ENCODE measurements at regions not wholly inside any gene's neighbourhood (a gene's known extent, or its start where the extent isn't known, plus 50 kb on each side); places are given as distances from the start of the nearest gene placed in this dataset.

DNA sequence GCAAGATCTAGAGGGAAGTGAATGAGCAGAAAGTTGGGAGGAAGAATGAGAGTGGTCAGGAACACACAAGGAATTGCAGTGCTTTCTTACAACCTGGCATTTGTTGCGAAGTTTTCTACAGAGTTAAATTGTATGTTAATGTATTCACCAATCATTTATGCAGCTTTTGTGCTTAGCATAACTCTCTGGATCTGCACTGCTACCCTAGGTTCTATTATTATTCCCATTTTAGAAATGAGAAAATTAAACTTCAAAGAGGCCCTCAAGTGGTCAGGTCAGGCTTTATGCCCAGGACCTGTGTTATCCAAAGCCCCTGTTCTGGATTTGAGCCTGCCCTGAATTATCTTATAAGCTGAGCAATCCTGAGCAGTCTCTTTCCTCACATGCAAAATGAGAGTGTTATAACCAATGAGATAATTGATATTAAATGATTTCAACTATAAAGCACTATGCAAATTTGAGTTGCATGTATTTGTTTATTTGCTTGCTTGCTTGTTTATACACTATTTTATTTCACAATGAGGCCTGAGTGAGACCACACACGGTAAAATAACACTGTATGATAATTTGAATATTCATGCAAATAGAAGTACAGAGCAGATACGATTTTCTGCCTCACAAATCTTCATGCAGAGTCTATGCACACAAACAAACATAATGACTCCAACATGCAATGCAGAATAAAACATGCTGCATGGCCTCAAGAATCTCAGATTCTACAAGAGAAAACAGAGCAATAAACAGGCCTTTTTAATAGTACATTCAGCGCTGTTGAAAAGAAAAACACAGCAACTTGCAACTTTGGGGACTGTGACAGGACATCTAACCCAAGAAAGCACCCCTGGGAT, 323.0 kb downstream of the PLPP3 start:
- no TSS peak for BruUV-seq (replicated peaks)
- peaks cover 7% of the 10 kb centered on the region; the same call in 1 of the 2 replicates for H3K9me3 ChIP-seq (ENCODE audit: low read length)
- CTCF ChIA-PET (ENCODE audit: low intra/inter-chr PET ratio, low total read pairs), result no interaction called here
- H3K27me3 ChIP-seq (ENCODE audit: control insufficient read depth in 1 of 2, insufficient read depth in 2 of 2, low read length in 2 of 2), result no peaks in the 10 kb centered on the region
- no peak overlapping the region for H3K4me2 ChIP-seq (ENCODE audit: low read depth, low read length)
- POLR2A ChIA-PET, result no interaction called here
- ATAC-seq (no peak), DNase-seq (ENCODE audit: low spot score) (no peak), FAIRE-seq (no peak)
- no peak overlapping the region for H3K9ac ChIP-seq (ENCODE audit: insufficient read depth, low read depth, low read length)
- no peaks in the 10 kb centered on the region for H3K79me2 ChIP-seq (ENCODE audit: insufficient read depth, low read length)
- no peak overlapping the region for H2AFZ ChIP-seq (ENCODE audit: low read length)
- H3K27ac ChIP-seq (ENCODE audit: extremely low read length, insufficient read depth, low read length), result no peak overlapping the region
- in situ Hi-C loops (cut with HindIII; ENCODE audit: extremely low pct_ligation_motif_present, low pct_unique_long_range_greater_than_20kb) (no loop called here), intact Hi-C loops (cut with micrococcal nuclease; ENCODE audit: unreplicated experiment) (no loop called here)
- H3K36me3 ChIP-seq (replicated peaks in 1 of 2; ENCODE audit: control insufficient read depth in 1 of 2, insufficient read depth in 2 of 2, low read length in 2 of 2), result no peaks in the 10 kb centered on the region
- TF ChIP-seq, protein P1, sequence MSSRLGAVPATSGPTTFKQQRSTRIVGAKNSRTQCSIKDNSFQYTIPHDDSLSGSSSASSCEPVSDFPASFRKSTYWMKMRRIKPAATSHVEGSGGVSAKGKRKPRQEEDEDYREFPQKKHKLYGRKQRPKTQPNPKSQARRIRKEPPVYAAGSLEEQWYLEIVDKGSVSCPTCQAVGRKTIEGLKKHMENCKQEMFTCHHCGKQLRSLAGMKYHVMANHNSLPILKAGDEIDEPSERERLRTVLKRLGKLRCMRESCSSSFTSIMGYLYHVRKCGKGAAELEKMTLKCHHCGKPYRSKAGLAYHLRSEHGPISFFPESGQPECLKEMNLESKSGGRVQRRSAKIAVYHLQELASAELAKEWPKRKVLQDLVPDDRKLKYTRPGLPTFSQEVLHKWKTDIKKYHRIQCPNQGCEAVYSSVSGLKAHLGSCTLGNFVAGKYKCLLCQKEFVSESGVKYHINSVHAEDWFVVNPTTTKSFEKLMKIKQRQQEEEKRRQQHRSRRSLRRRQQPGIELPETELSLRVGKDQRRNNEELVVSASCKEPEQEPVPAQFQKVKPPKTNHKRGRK (CRISPR knock-in tag; IDR thresholded peaks at IDR 0.05), result no peak
- TF ChIP-seq ZBTB49 (CRISPR knock-in tag; IDR thresholded peaks at IDR 0.05; ENCODE audit: borderline replicate concordance) (no peak), ZNF446 (CRISPR knock-in tag; IDR thresholded peaks at IDR 0.05) (no peak), ZNF724P (CRISPR knock-in tag; IDR thresholded peaks at IDR 0.05; ENCODE audit: borderline replicate concordance) (no peak)
- H3K4me1 ChIP-seq (ENCODE audit: insufficient read depth, low read length), result peaks cover 1% of the 10 kb centered on the region
- no peak overlapping the region for H3K4me3 ChIP-seq (replicated peaks in 1 of 3; ENCODE audit: insufficient read depth in 1 of 3, low read depth in 2 of 3, low read length in 3 of 3)
- H4K20me1 ChIP-seq (ENCODE audit: insufficient read depth, low read length), result no peaks in the 10 kb centered on the region
- 67% methylated on average over 4 of the region's 4 CpGs for WGBS (ENCODE audit: low lambda C conversion rate)
